Mesendoderm (in vitro differentiated cells): ENCODE measurements at regions not wholly inside any gene's neighbourhood (a gene's known extent, or its start where the extent isn't known, plus 50 kb on each side); places are given as distances from the start of the nearest gene placed in this dataset.

ENCODE experiments used
- DNase-seq: peaks from one replicate; pipeline ENCODE4 v3.0.0; 2013
- H2AK5ac ChIP-seq: 2 replicates; pipeline ENCODE4 v1.6.1; 2013; ENCODE audit warnings: low read length, inconsistent platforms
- H2BK120ac ChIP-seq: 2 replicates; pipeline ENCODE4 v1.6.1; 2013; ENCODE audit warnings: low read depth, mild to moderate bottlenecking, low read length, moderate library complexity, mixed read lengths
- H2BK15ac ChIP-seq: replicated peaks from 2 replicates; pipeline ENCODE4 v1.6.1; 2013; ENCODE audit warnings: low read depth, mild to moderate bottlenecking, moderate library complexity
- H2BK5ac ChIP-seq: 2 replicates; pipeline ENCODE4 v1.6.1; 2013; ENCODE audit warnings: low read length, inconsistent platforms
- H3K18ac ChIP-seq: 2 replicates; pipeline ENCODE4 v1.6.1; 2013; ENCODE audit warnings: mild to moderate bottlenecking, low read length, mixed read lengths
- H3K23ac ChIP-seq: one replicate; pipeline ENCODE4 v1.6.1; 2013; ENCODE audit warnings: low read length
- H3K27ac ChIP-seq: 2 replicates; pipeline ENCODE4 v1.5.1; 2013; ENCODE audit warnings: low read depth, mild to moderate bottlenecking, inconsistent platforms, low read length, moderate library complexity
- H3K27me3 ChIP-seq: 2 replicates; pipeline ENCODE4 v1.6.1; 2013; ENCODE audit warnings: low read length, control low read depth, mild to moderate bottlenecking, inconsistent platforms; ENCODE audit not compliant: insufficient read depth, poor library complexity
- H3K36me3 ChIP-seq: 2 replicates; pipeline ENCODE4 v1.6.1; 2013; ENCODE audit warnings: low read length, inconsistent platforms; ENCODE audit not compliant: control insufficient read depth, insufficient read depth
- H3K4ac ChIP-seq: one replicate; pipeline ENCODE4 v1.6.1; 2013; ENCODE audit warnings: low read depth, mild to moderate bottlenecking, low read length, moderate library complexity
- H3K4me1 ChIP-seq: 2 replicates; pipeline ENCODE4 v1.6.1; 2013; ENCODE audit warnings: low read depth, low read length, inconsistent platforms; ENCODE audit not compliant: control insufficient read depth
- H3K4me2 ChIP-seq: 2 replicates; pipeline ENCODE4 v1.6.1; 2013; ENCODE audit warnings: low read length
- H3K4me3 ChIP-seq: 2 replicates; pipeline ENCODE4 v1.5.1; 2013; ENCODE audit warnings: mild to moderate bottlenecking, low read length
- H3K56ac ChIP-seq: one replicate; pipeline ENCODE4 v1.6.1; 2013; ENCODE audit warnings: low read length
- H3K79me1 ChIP-seq: 2 replicates; pipeline ENCODE4 v1.6.1; 2013; ENCODE audit warnings: low read length, inconsistent platforms
- H3K79me2 ChIP-seq: 2 replicates; pipeline ENCODE4 v1.6.1; 2013; ENCODE audit warnings: mild to moderate bottlenecking, low read length; ENCODE audit not compliant: control insufficient read depth, insufficient read depth
- H3K9ac ChIP-seq: 2 replicates; pipeline ENCODE4 v1.6.1; 2013; ENCODE audit warnings: low read length, inconsistent platforms
- H4K5ac ChIP-seq: one replicate; pipeline ENCODE4 v1.6.1; 2013; ENCODE audit warnings: low read length
- H4K8ac ChIP-seq: one replicate; pipeline ENCODE4 v1.6.1; 2013; ENCODE audit warnings: low read depth, mild to moderate bottlenecking, control low read depth, low read length, moderate library complexity
- WGBS: extraction: QIAGEN DNeasy Blood & Tissue Kit; methylation state at CpG from one replicate; pipeline ENCODE4 v1.1.7; 2013; ENCODE audit warnings: low lambda C conversion rate, missing lambda C conversion rate; ENCODE audit not compliant: insufficient coverage; ENCODE audit errors: extremely low coverage; 5-methylcytosine and 5-hydroxymethylcytosine counted together

GRCh38 chrX:107549504-107549903 is 78.8 kb upstream of the PRPS1 start:
- H3K4me3 ChIP-seq, result no peak overlapping the region
- peaks cover 3% of the 10 kb centered on the region for H3K4me1 ChIP-seq
- no peaks in the 10 kb centered on the region for H3K27me3 ChIP-seq
- no peak overlapping the region for H2AK5ac ChIP-seq
- no peak overlapping the region for H3K4me2 ChIP-seq
- H3K23ac ChIP-seq, result no peak overlapping the region
- H2BK15ac ChIP-seq, result no peak overlapping the region
- no peaks in the 10 kb centered on the region for H3K36me3 ChIP-seq
- H4K8ac ChIP-seq, result no peak overlapping the region
- peak; percentile 63 for DNase-seq
- H3K9ac ChIP-seq, result no peak overlapping the region
- H3K79me2 ChIP-seq, result no peaks in the 10 kb centered on the region
- H3K4ac ChIP-seq, result no peak overlapping the region
- no peak overlapping the region for H3K18ac ChIP-seq
- WGBS, result no CpG with 5 or more reads among the region's 5 CpGs
- no peak overlapping the region for H3K27ac ChIP-seq
- no peak overlapping the region for H2BK120ac ChIP-seq
- H3K56ac ChIP-seq, result no peak overlapping the region
- H4K5ac ChIP-seq, result no peak overlapping the region
- no peak overlapping the region for H2BK5ac ChIP-seq
- H3K79me1 ChIP-seq, result no peaks in the 10 kb centered on the region

- Histone ChIP-seq H3K4me2 (no peak overlapping the region), H2BK5ac (no peak overlapping the region), H3K36me3 (no peaks in the 10 kb centered on the region), H2BK120ac (no peak overlapping the region), H4K5ac (no peak overlapping the region), H3K18ac (no peak overlapping the region), H3K27me3 (no peaks in the 10 kb centered on the region), H2BK15ac (no peak overlapping the region), H3K56ac (no peak overlapping the region), H3K27ac (no peak overlapping the region), H4K8ac (no peak overlapping the region), H2AK5ac (no peak overlapping the region), H3K4me1 (peaks cover 3% of the 10 kb centered on the region), H3K79me2 (no peaks in the 10 kb centered on the region), H3K9ac (no peak overlapping the region), H3K23ac (no peak overlapping the region), H3K4me3 (no peak overlapping the region), H3K79me1 (no peaks in the 10 kb centered on the region), H3K4ac (no peak overlapping the region)
- DNase-seq, result no peak
- WGBS, result no CpG with 5 or more reads among the region's 7 CpGs
Observed at GRCh38 chrX:107551546-107551945, 76.8 kb upstream of the PRPS1 start.

GRCh38 chrX:107552930-107553329 is 75.4 kb upstream of the PRPS1 start:
- H3K27me3 ChIP-seq, result no peaks in the 10 kb centered on the region
- H3K56ac ChIP-seq, result no peak overlapping the region
- H4K8ac ChIP-seq, result no peak overlapping the region
- H3K4me2 ChIP-seq, result no peak overlapping the region
- no peak overlapping the region for H3K18ac ChIP-seq
- no peak overlapping the region for H3K9ac ChIP-seq
- H3K4ac ChIP-seq, result no peak overlapping the region
- H2BK15ac ChIP-seq, result no peak overlapping the region
- no peak overlapping the region for H2BK5ac ChIP-seq
- H3K36me3 ChIP-seq, result no peaks in the 10 kb centered on the region
- H3K79me2 ChIP-seq, result no peaks in the 10 kb centered on the region
- H3K23ac ChIP-seq, result no peak overlapping the region
- H2AK5ac ChIP-seq, result no peak overlapping the region
- no peak overlapping the region for H2BK120ac ChIP-seq
- peaks cover 3% of the 10 kb centered on the region for H3K4me1 ChIP-seq
- no peaks in the 10 kb centered on the region for H3K79me1 ChIP-seq
- H3K4me3 ChIP-seq, result no peak overlapping the region
- no CpG with 5 or more reads among the region's 1 CpG for WGBS
- no peak for DNase-seq
- H4K5ac ChIP-seq, result no peak overlapping the region
- H3K27ac ChIP-seq, result no peak overlapping the region

GRCh38 chrX:107556967-107557366 is 71.3 kb upstream of the PRPS1 start:
- H3K4ac ChIP-seq, result no peak overlapping the region
- no peaks in the 10 kb centered on the region for H3K36me3 ChIP-seq
- no peak overlapping the region for H4K5ac ChIP-seq
- no CpG with 5 or more reads among the region's 3 CpGs for WGBS
- no peak overlapping the region for H3K56ac ChIP-seq
- H2BK15ac ChIP-seq, result no peak overlapping the region
- DNase-seq, result no peak
- H3K18ac ChIP-seq, result no peak overlapping the region
- no peak overlapping the region for H3K23ac ChIP-seq
- H4K8ac ChIP-seq, result no peak overlapping the region
- no peak overlapping the region for H3K4me2 ChIP-seq
- no peak overlapping the region for H3K27ac ChIP-seq
- H3K4me3 ChIP-seq, result no peak overlapping the region
- no peaks in the 10 kb centered on the region for H3K27me3 ChIP-seq
- peaks cover under 1% of the 10 kb centered on the region for H3K4me1 ChIP-seq
- no peak overlapping the region for H3K9ac ChIP-seq
- no peaks in the 10 kb centered on the region for H3K79me1 ChIP-seq
- H2BK120ac ChIP-seq, result no peak overlapping the region
- H3K79me2 ChIP-seq, result no peaks in the 10 kb centered on the region
- no peak overlapping the region for H2BK5ac ChIP-seq
- no peak overlapping the region for H2AK5ac ChIP-seq

- Histone ChIP-seq H3K9ac (no peak overlapping the region), H3K4me2 (no peak overlapping the region), H3K56ac (no peak overlapping the region), H4K5ac (no peak overlapping the region), H3K23ac (no peak overlapping the region), H3K79me2 (no peaks in the 10 kb centered on the region), H3K79me1 (no peaks in the 10 kb centered on the region), H2BK5ac (no peak overlapping the region), H3K4me3 (no peak overlapping the region), H3K4ac (no peak overlapping the region), H3K36me3 (no peaks in the 10 kb centered on the region), H3K18ac (no peak overlapping the region), H2BK15ac (no peak overlapping the region), H2BK120ac (no peak overlapping the region), H4K8ac (no peak overlapping the region), H3K27ac (no peak overlapping the region), H3K27me3 (no peaks in the 10 kb centered on the region), H2AK5ac (no peak overlapping the region), H3K4me1 (peaks cover 5% of the 10 kb centered on the region)
- DNase-seq, result peak; percentile 24
Observed at GRCh38 chrX:107559506-107559905, 68.8 kb upstream of the PRPS1 start.

- no peak overlapping the region for H3K4me3 ChIP-seq
- H3K27me3 ChIP-seq, result no peaks in the 10 kb centered on the region
- H2BK5ac ChIP-seq, result no peak overlapping the region
- no peaks in the 10 kb centered on the region for H3K36me3 ChIP-seq
- H3K4me2 ChIP-seq, result no peak overlapping the region
- no peak overlapping the region for H2AK5ac ChIP-seq
- H3K18ac ChIP-seq, result no peak overlapping the region
- H3K56ac ChIP-seq, result no peak overlapping the region
- no peak overlapping the region for H2BK15ac ChIP-seq
- H3K23ac ChIP-seq, result no peak overlapping the region
- H3K4me1 ChIP-seq, result peaks cover 5% of the 10 kb centered on the region
- no peaks in the 10 kb centered on the region for H3K79me1 ChIP-seq
- no peak overlapping the region for H2BK120ac ChIP-seq
- WGBS, result no CpG with 5 or more reads among the region's 10 CpGs
- no peak overlapping the region for H3K4ac ChIP-seq
- DNase-seq, result no peak
- no peak overlapping the region for H3K27ac ChIP-seq
- no peak overlapping the region for H4K5ac ChIP-seq
- H4K8ac ChIP-seq, result no peak overlapping the region
- no peak overlapping the region for H3K9ac ChIP-seq
- no peaks in the 10 kb centered on the region for H3K79me2 ChIP-seq
Observed at GRCh38 chrX:107560041-107560440, 68.3 kb upstream of the PRPS1 start.
